ENCODE measurements at regions not wholly inside any gene's neighbourhood (a gene's known extent, or its start where the extent isn't known, plus 50 kb on each side); places are given as distances from the start of the nearest gene placed in this dataset.

DNA sequence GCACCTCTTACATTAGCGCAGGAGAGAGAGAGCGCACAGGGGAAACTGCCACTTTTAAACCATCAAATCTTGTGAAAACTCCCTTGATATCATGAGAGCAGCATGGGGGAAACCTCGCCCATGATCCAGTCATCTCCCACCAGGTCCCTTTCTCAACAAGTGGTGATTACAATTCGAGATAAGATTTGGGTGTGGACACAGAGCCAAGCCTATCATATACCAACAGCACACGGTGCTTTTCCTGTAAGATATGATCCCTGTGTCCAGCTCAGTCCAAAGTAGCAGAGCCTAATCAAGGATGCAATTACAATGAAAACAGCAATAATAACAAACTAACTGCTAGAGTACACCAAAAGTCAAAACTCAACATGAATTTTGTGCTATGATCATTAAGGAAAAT, 148.7 kb upstream of the TCF21 start:
- TF ChIP-seq, protein P1, sequence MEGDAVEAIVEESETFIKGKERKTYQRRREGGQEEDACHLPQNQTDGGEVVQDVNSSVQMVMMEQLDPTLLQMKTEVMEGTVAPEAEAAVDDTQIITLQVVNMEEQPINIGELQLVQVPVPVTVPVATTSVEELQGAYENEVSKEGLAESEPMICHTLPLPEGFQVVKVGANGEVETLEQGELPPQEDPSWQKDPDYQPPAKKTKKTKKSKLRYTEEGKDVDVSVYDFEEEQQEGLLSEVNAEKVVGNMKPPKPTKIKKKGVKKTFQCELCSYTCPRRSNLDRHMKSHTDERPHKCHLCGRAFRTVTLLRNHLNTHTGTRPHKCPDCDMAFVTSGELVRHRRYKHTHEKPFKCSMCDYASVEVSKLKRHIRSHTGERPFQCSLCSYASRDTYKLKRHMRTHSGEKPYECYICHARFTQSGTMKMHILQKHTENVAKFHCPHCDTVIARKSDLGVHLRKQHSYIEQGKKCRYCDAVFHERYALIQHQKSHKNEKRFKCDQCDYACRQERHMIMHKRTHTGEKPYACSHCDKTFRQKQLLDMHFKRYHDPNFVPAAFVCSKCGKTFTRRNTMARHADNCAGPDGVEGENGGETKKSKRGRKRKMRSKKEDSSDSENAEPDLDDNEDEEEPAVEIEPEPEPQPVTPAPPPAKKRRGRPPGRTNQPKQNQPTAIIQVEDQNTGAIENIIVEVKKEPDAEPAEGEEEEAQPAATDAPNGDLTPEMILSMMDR (IDR thresholded peaks at IDR 0.05; ENCODE audit: insufficient read depth, low read depth, low read length), result no peak
- CTCF ChIA-PET, result no interaction called here
- DNase-seq (ENCODE audit: low read depth), result no peak
- POLR2A ChIA-PET, result interaction anchor here (0.6 kb wide), 1 partner anchor 18 kb away, joined by 5 read pairs; no protein-coding TSS in a partner anchor
- Histone ChIP-seq H3K36me3 (ENCODE audit: control insufficient read depth, insufficient read depth, low read length) (no peaks in the 10 kb centered on the region), H3K4me3 (ENCODE audit: low read depth, low read length) (no peak overlapping the region), H3K27me3 (ENCODE audit: control insufficient read depth, insufficient read depth, low read length) (no peaks in the 10 kb centered on the region)

DNA sequence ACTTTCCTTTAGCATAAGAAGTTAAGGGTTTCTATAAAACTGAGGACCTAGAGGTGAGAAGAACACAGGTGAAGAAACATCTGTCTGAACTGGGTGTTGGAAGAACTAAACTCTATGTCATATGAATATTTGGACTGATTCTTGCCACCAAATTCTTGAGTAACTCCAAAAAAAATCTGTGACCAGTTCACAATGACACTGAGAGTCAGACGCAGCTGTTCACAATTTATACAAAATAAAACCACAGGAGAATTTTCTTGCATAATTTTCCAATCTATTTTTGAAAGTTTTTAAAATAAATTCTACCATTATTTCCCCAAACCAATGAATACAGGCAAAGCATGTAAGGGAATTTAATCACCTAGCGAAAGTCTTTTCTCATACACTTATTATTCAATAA, 148.1 kb upstream of the TCF21 start:
- ChIA-PET CTCF (interaction anchor here (1.2 kb wide), 1 partner anchor 15 kb away, joined by 3 read pairs; no protein-coding TSS in a partner anchor), POLR2A (interaction anchor here (0.6 kb wide), 2 partner anchors 17 to 147 kb away, joined by 5 read pairs; no protein-coding TSS in a partner anchor)
- Histone ChIP-seq H3K36me3 (ENCODE audit: control insufficient read depth, insufficient read depth, low read length) (no peaks in the 10 kb centered on the region), H3K27me3 (ENCODE audit: control insufficient read depth, insufficient read depth, low read length) (no peaks in the 10 kb centered on the region), H3K4me3 (ENCODE audit: low read depth, low read length) (no peak overlapping the region)
- TF ChIP-seq, protein P1 (IDR thresholded peaks at IDR 0.05; ENCODE audit: insufficient read depth, low read depth, low read length), result no peak
- DNase-seq (ENCODE audit: low read depth), result no peak

DNA sequence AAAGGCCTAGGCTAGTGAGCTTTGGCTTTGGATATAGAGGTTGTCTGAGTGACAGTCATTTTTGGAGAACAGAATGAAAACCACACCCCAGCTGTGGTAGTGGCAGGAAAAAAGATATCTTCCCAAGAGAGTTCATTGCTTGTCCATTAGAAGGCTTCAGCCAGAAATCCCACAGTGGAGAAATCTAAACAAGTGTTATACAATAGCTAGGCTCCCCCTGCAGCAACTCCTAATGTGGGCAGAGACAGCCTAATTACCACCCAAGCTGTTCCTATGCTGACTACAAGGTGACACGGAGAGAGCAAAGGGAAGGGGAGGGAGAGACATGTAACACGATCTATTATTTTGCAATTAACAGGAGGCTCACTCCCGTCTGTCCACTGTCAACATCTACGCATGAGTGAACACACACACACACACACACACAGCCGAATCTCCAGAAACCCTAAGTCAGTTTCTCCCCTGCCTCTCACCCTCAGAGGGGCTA, 147.5 kb upstream of the TCF21 start:
- CTCF ChIA-PET, result interaction anchor here (0.6 to 1.2 kb wide), 3 partner anchors 15 to 91 kb away, joined by 3 read pairs; no protein-coding TSS in a partner anchor
- H3K36me3 ChIP-seq (ENCODE audit: control insufficient read depth, insufficient read depth, low read length), result no peaks in the 10 kb centered on the region
- H3K27me3 ChIP-seq (ENCODE audit: control insufficient read depth, insufficient read depth, low read length), result no peaks in the 10 kb centered on the region
- H3K4me3 ChIP-seq (ENCODE audit: low read depth, low read length), result no peak overlapping the region
- no peak for DNase-seq (ENCODE audit: low read depth)
- POLR2A ChIA-PET, result interaction anchor here (0.6 kb wide), 1 partner anchor 147 kb away, joined by 5 read pairs; no protein-coding TSS in a partner anchor
- TF ChIP-seq, protein P1 (IDR thresholded peaks at IDR 0.05; ENCODE audit: insufficient read depth, low read depth, low read length), result no peak

DNA sequence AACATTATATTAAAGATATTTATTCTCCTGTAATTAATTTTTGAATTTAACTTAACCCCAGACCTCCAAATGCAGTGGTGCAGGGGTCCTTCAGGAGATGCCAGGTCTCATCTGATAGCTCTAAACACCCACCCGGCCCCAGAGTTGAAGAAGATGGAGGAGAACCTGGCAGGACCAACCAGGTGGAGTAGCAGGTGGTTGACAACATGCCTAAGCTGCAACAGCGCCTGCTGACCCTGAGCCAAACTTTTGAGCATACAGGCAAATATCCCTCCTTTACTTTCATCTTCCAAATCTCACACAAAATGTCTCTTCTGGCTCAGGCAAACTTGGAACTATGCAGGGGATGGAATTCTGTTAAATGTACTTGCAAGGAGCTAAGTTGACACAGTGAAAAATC, 145.3 kb upstream of the TCF21 start:
- no peaks in the 10 kb centered on the region for H3K27me3 ChIP-seq (ENCODE audit: control insufficient read depth, insufficient read depth, low read length)
- CTCF ChIA-PET, result no interaction called here
- POLR2A ChIA-PET, result no interaction called here
- TF ChIP-seq, protein P1 (IDR thresholded peaks at IDR 0.05; ENCODE audit: insufficient read depth, low read depth, low read length), result no peak
- no peaks in the 10 kb centered on the region for H3K36me3 ChIP-seq (ENCODE audit: control insufficient read depth, insufficient read depth, low read length)
- DNase-seq (ENCODE audit: low read depth), result no peak
- H3K4me3 ChIP-seq (ENCODE audit: low read depth, low read length), result no peak overlapping the region

DNA sequence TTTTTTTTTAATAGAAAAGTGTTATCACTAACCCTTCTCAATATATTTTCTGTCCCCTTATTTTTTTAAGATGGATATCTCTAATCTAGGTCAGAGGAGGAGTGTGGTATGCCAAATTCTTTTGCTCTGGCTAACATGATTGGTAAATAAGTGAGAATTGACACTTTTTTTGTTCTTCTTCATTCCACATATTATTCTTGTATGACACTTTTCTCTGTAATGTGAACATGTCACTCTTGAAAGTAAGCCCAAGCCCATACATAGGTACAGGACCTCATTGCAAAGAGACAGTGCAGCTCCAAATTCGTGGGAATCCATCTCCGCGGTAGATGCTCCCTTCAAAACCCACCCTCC, 142.5 kb upstream of the TCF21 start:
- H3K27me3 ChIP-seq (ENCODE audit: control insufficient read depth, insufficient read depth, low read length), result no peaks in the 10 kb centered on the region
- no peak for DNase-seq (ENCODE audit: low read depth)
- TF ChIP-seq, protein P1 (IDR thresholded peaks at IDR 0.05; ENCODE audit: insufficient read depth, low read depth, low read length), result no peak
- H3K36me3 ChIP-seq (ENCODE audit: control insufficient read depth, insufficient read depth, low read length), result no peaks in the 10 kb centered on the region
- ChIA-PET CTCF (interaction anchor here (0.6 kb wide), 1 partner anchor 12 kb away, joined by 5 read pairs; no protein-coding TSS in a partner anchor), POLR2A (no interaction called here)
- H3K4me3 ChIP-seq (ENCODE audit: low read depth, low read length), result no peak overlapping the region

All from BJ (cell line).